ENCODE measurements at regions not wholly inside any gene's neighbourhood (a gene's known extent, or its start where the extent isn't known, plus 50 kb on each side); places are given as distances from the start of the nearest gene placed in this dataset.

GRCh38 chr5:123964884-123965283 lies 452.9 kb downstream of the CSNK1G3 start:
- H3K79me2 ChIP-seq (ENCODE audit: insufficient read depth, low read depth) = no peaks in the 10 kb centered on the region
- H4K20me1 ChIP-seq (ENCODE audit: insufficient read depth) = no peaks in the 10 kb centered on the region
- H3K9ac ChIP-seq = no peak overlapping the region
- H3K36me3 ChIP-seq (ENCODE audit: insufficient read depth) = no peaks in the 10 kb centered on the region
- no peak overlapping the region for H3K4me3 ChIP-seq (IDR thresholded peaks at IDR 0.05; ENCODE audit: insufficient read depth, low read depth, low read length)
- H3K4me1 ChIP-seq (ENCODE audit: low read depth, poor library complexity, severe bottlenecking) = no peaks in the 10 kb centered on the region
- H3K27ac ChIP-seq = no peak overlapping the region
- H2AFZ ChIP-seq (ENCODE audit: low read depth) = no peak overlapping the region
- TF ChIP-seq CTCF (conservative IDR thresholded peaks at IDR 0.05; ENCODE audit: low read depth, low read length) = no peak
- H3K27me3 ChIP-seq (ENCODE audit: insufficient read depth, low read depth) = no peaks in the 10 kb centered on the region
- H3K4me2 ChIP-seq = no peak overlapping the region

GRCh38 chr5:123960526-123960925 lies 448.5 kb downstream of the CSNK1G3 start:
- H3K4me3 ChIP-seq (IDR thresholded peaks at IDR 0.05; ENCODE audit: insufficient read depth, low read depth, low read length) = no peak overlapping the region
- no peak overlapping the region for H3K9ac ChIP-seq
- no peak overlapping the region for H3K4me2 ChIP-seq
- H3K36me3 ChIP-seq (ENCODE audit: insufficient read depth) = no peaks in the 10 kb centered on the region
- no peak overlapping the region for H3K27ac ChIP-seq
- no peak overlapping the region for H2AFZ ChIP-seq (ENCODE audit: low read depth)
- H3K27me3 ChIP-seq (ENCODE audit: insufficient read depth, low read depth) = no peaks in the 10 kb centered on the region
- H4K20me1 ChIP-seq (ENCODE audit: insufficient read depth) = no peaks in the 10 kb centered on the region
- no peak for TF ChIP-seq CTCF (conservative IDR thresholded peaks at IDR 0.05; ENCODE audit: low read depth, low read length)
- H3K79me2 ChIP-seq (ENCODE audit: insufficient read depth, low read depth) = no peaks in the 10 kb centered on the region
- H3K4me1 ChIP-seq (ENCODE audit: low read depth, poor library complexity, severe bottlenecking) = no peaks in the 10 kb centered on the region

- Histone ChIP-seq H2AFZ (ENCODE audit: low read depth) (no peak overlapping the region), H3K9ac (no peak overlapping the region), H3K27me3 (ENCODE audit: insufficient read depth, low read depth) (no peaks in the 10 kb centered on the region), H3K4me3 (IDR thresholded peaks at IDR 0.05; ENCODE audit: insufficient read depth, low read depth, low read length) (no peak overlapping the region), H3K36me3 (ENCODE audit: insufficient read depth) (no peaks in the 10 kb centered on the region), H3K79me2 (ENCODE audit: insufficient read depth, low read depth) (no peaks in the 10 kb centered on the region), H4K20me1 (ENCODE audit: insufficient read depth) (no peaks in the 10 kb centered on the region), H3K4me1 (ENCODE audit: low read depth, poor library complexity, severe bottlenecking) (no peaks in the 10 kb centered on the region), H3K4me2 (no peak overlapping the region), H3K27ac (no peak overlapping the region)
- no peak for TF ChIP-seq CTCF (conservative IDR thresholded peaks at IDR 0.05; ENCODE audit: low read depth, low read length)
These were observed 439.6 kb downstream of the CSNK1G3 start for GRCh38 chr5:123951582-123951977.

- Histone ChIP-seq H3K27ac (no peak overlapping the region), H3K36me3 (ENCODE audit: insufficient read depth) (no peaks in the 10 kb centered on the region), H2AFZ (ENCODE audit: low read depth) (no peak overlapping the region), H3K4me3 (IDR thresholded peaks at IDR 0.05; ENCODE audit: insufficient read depth, low read depth, low read length) (no peak overlapping the region), H3K4me2 (no peak overlapping the region), H3K27me3 (ENCODE audit: insufficient read depth, low read depth) (no peaks in the 10 kb centered on the region), H3K9ac (no peak overlapping the region), H3K79me2 (ENCODE audit: insufficient read depth, low read depth) (no peaks in the 10 kb centered on the region), H4K20me1 (ENCODE audit: insufficient read depth) (no peaks in the 10 kb centered on the region), H3K4me1 (ENCODE audit: low read depth, poor library complexity, severe bottlenecking) (no peaks in the 10 kb centered on the region)
- no peak for TF ChIP-seq CTCF (conservative IDR thresholded peaks at IDR 0.05; ENCODE audit: low read depth, low read length)
These were observed 439.0 kb downstream of the CSNK1G3 start for GRCh38 chr5:123950701-123951581.
